ENCODE measurements at regions not wholly inside any gene's neighbourhood (a gene's known extent, or its start where the extent isn't known, plus 50 kb on each side); places are given as distances from the start of the nearest gene placed in this dataset.
"Not testable (repeated sequence)": the region's sequence is repeated elsewhere in the genome, so short reads cannot be mapped to it uniquely, and the experiment has no call there.

DNA sequence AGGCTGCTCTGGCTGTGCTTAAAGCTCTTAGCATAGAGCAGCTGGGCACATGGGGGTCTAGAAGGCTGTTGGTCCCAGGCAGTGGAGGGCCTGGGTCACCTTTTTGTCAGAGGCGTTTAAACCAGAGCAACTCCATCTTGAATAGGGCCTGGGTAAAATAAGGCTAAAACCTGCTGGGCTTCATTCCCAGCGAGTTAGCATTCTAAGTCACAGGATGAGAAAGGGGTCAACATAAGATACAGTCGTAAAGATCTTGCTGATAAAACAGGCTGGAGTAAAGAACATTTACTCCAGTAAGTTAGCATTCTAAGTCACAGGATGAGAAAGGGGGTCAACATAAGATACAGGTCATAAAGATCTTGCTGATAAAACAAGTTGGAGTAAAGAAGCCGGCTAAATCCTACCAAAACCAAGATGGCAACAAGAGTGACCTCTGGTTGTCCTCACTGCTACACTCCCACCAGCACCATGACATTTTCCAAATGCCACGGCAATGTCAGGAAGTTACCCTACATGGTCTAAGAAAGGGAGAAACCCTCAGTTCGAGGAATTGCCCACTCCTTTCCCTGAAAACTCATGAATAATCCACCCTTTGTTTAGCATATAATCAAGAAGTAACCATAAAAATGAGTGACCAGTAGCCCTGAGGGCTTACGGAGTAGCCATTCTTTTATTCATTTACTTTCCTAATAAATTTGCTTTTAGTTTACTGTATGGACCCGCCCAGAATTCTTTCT is 96.8 kb upstream of the PCBD1 start:
- in situ Hi-C loops (cut with HindIII; ENCODE audit: low pct_ligation_motif_present, low sequenced_read_pairs): no loop called here
- TF ChIP-seq, protein P1, sequence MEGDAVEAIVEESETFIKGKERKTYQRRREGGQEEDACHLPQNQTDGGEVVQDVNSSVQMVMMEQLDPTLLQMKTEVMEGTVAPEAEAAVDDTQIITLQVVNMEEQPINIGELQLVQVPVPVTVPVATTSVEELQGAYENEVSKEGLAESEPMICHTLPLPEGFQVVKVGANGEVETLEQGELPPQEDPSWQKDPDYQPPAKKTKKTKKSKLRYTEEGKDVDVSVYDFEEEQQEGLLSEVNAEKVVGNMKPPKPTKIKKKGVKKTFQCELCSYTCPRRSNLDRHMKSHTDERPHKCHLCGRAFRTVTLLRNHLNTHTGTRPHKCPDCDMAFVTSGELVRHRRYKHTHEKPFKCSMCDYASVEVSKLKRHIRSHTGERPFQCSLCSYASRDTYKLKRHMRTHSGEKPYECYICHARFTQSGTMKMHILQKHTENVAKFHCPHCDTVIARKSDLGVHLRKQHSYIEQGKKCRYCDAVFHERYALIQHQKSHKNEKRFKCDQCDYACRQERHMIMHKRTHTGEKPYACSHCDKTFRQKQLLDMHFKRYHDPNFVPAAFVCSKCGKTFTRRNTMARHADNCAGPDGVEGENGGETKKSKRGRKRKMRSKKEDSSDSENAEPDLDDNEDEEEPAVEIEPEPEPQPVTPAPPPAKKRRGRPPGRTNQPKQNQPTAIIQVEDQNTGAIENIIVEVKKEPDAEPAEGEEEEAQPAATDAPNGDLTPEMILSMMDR (IDR thresholded peaks at IDR 0.05; ENCODE audit: low read depth, low read length, missing control alignments): no peak

GRCh38 chr10:70985824-70986622 is 97.7 kb upstream of the PCBD1 start:
- Histone ChIP-seq H3K27me3 (replicated peaks) (no peaks in the 10 kb centered on the region), H3K4me3 (ENCODE audit: low read depth, low read length) (no peak overlapping the region), H3K36me3 (replicated peaks) (no peaks in the 10 kb centered on the region), H3K27ac (no peak overlapping the region)
- no peak for DNase-seq
- in situ Hi-C loops (cut with HindIII; ENCODE audit: low pct_ligation_motif_present, low sequenced_read_pairs): no loop called here
- TF ChIP-seq, protein P1 (IDR thresholded peaks at IDR 0.05; ENCODE audit: low read depth, low read length, missing control alignments): no peak

More for the DNA sequence above, 96.8 kb upstream of the PCBD1 start:
- Histone ChIP-seq H3K27me3 (replicated peaks) (no peaks in the 10 kb centered on the region), H3K4me3 (ENCODE audit: low read depth, low read length) (no peak overlapping the region), H3K36me3 (replicated peaks) (no peaks in the 10 kb centered on the region), H3K27ac (no peak overlapping the region)
- DNase-seq: no peak

DNA sequence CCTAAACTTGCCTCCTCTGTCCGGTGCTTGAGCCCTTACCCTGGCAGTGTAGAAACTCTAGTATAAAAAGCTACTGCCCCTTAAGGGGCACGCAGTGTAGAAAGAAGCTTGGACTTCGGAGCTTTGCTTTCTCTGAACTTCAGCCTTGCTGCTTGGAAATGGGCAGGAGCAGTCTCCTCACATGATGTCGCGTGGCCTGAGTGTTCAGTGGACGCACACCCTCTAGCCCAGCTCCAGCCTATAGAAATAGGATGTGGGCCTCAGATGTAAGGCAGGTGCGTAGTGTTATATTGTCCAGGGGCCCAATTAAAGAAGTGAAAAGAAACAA is 98.2 kb upstream of the PCBD1 start:
- H3K27me3 ChIP-seq (replicated peaks): no peaks in the 10 kb centered on the region
- TF ChIP-seq, protein P1 (IDR thresholded peaks at IDR 0.05; ENCODE audit: low read depth, low read length, missing control alignments): no peak
- in situ Hi-C loops (cut with HindIII; ENCODE audit: low pct_ligation_motif_present, low sequenced_read_pairs): no loop called here
- H3K27ac ChIP-seq: no peak overlapping the region
- DNase-seq: no peak
- H3K36me3 ChIP-seq (replicated peaks): no peaks in the 10 kb centered on the region
- no peak overlapping the region for H3K4me3 ChIP-seq (ENCODE audit: low read depth, low read length)

DNA sequence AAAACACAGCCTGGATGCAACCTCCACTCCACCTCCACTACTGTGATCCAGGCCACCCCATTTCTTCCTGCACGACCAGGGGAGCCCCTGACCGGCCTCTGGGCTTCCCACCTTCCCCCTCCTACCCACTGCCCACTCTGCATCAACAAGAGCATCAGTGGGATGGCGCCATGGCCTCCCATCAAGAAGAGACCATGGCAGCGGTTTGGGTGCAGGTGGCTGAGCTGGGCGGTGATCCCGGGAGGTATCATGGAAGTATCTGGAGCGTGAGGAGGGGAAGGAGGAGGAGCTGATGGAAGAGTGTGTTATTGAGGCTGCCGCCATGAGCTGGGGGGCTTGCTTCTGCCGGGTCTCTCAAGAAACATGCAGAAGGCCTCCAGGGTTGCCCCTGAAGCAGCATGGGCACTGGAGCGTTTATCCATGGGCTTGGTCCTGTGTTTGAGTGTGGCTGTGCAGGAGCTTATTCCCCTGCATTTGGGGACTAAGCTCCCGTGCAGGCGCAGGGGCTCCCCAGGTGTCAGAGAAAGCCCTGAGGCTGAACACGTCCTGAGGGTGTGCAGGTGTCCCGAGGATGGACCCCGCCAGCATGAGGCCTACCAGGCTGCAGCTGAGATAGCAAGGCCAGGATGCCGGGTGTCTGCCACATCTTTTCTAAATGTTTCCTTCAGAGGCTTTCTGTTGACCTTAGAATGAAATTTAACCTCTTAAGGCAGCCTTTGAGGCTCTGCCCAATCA is 99.2 kb upstream of the PCBD1 start:
- in situ Hi-C loops (cut with HindIII; ENCODE audit: low pct_ligation_motif_present, low sequenced_read_pairs): no loop called here
- Histone ChIP-seq H3K27ac (no peak overlapping the region), H3K27me3 (replicated peaks) (no peaks in the 10 kb centered on the region), H3K36me3 (replicated peaks) (no peaks in the 10 kb centered on the region), H3K4me3 (ENCODE audit: low read depth, low read length) (no peak overlapping the region)
- DNase-seq: no peak
- TF ChIP-seq, protein P1 (IDR thresholded peaks at IDR 0.05; ENCODE audit: low read depth, low read length, missing control alignments): no peak

- H3K27ac ChIP-seq; H3K36me3 ChIP-seq (replicated peaks); in situ Hi-C loops (cut with HindIII; ENCODE audit: low pct_ligation_motif_present, low sequenced_read_pairs); H3K27me3 ChIP-seq (replicated peaks); DNase-seq; H3K4me3 ChIP-seq (ENCODE audit: low read depth, low read length): not testable (repeated sequence)
Measured at GRCh38 chr10:70990156-70990555, 101.8 kb upstream of the PCBD1 start.

DNA sequence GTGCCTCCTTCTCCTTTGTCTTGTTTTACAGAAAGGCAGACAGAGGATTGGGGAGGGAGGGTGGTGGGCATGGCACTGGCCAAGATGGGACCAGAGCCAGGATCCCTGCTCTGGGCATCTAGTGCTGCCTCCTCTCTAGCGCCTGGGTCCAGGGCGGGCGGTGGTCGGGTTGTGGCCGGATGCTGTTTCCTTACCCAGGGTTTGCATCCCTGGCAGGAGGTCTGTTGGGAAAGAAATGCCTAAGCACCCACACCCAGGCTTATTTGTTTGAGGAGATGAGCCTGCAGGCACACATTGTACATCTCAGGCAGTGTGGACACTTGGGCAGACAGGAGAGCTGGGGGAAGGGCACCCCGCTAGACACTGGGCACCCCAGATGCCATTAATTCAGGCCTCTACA is 102.3 kb upstream of the PCBD1 start:
- H3K27ac ChIP-seq: no peak overlapping the region
- peaks cover 3% of the 10 kb centered on the region for H3K27me3 ChIP-seq (replicated peaks)
- H3K4me3 ChIP-seq (ENCODE audit: low read depth, low read length): no peak overlapping the region
- in situ Hi-C loops (cut with HindIII; ENCODE audit: low pct_ligation_motif_present, low sequenced_read_pairs): no loop called here
- H3K36me3 ChIP-seq (replicated peaks): no peaks in the 10 kb centered on the region
- DNase-seq: no peak
- TF ChIP-seq, protein P1 (IDR thresholded peaks at IDR 0.05; ENCODE audit: low read depth, low read length, missing control alignments): no peak

Measured in brain microvascular endothelial cell (primary cell).